Smooth muscle cell (in vitro differentiated cells): ENCODE measurements at regions not wholly inside any gene's neighbourhood (a gene's known extent, or its start where the extent isn't known, plus 50 kb on each side); places are given as distances from the start of the nearest gene placed in this dataset.

Experiments
- DNase-seq: peaks from one replicate; lab custom pipeline; 2025; ENCODE audit not compliant: unreplicated experiment; lab: John Stamatoyannopoulos, UW
- H2AFZ ChIP-seq: fragments of 200-600 bp; sonication (generic); 2 replicates; pipeline ENCODE4 v1.6.0; 2016; ENCODE audit warnings: antibody characterized with exemption, low read depth, mild to moderate bottlenecking
- H3F3A ChIP-seq: fragments of 200-600 bp; sonication (generic); 2 replicates; pipeline ENCODE4 v1.6.0; 2017; ENCODE audit warnings: antibody characterized with exemption, low read depth
- H3K27ac ChIP-seq: fragments of 200-600 bp; sonication (generic); 2 replicates; pipeline ENCODE4 v1.5.1; 2016; ENCODE audit warnings: low read depth, mild to moderate bottlenecking
- H3K27me3 ChIP-seq: fragments of 200-600 bp; sonication (generic); 2 replicates; pipeline ENCODE4 v1.6.1; 2016; ENCODE audit warnings: low read depth, mild to moderate bottlenecking
- H3K36me3 ChIP-seq: fragments of 200-600 bp; sonication (generic); 2 replicates; pipeline ENCODE4 v1.5.1; 2016; ENCODE audit warnings: low read depth
- H3K4me1 ChIP-seq: fragments of 200-600 bp; sonication (generic); 2 replicates; pipeline ENCODE4 v1.5.1; 2016; ENCODE audit warnings: low read depth
- H3K4me2 ChIP-seq: fragments of 200-600 bp; sonication (generic); 2 replicates; pipeline ENCODE4 v1.6.0; 2016; ENCODE audit warnings: mild to moderate bottlenecking
- H3K4me3 ChIP-seq: fragments of 200-600 bp; sonication (generic); 2 replicates; pipeline ENCODE4 v1.5.1; 2016; ENCODE audit warnings: mild to moderate bottlenecking
- H3K79me2 ChIP-seq: fragments of 200-600 bp; sonication (generic); 2 replicates; pipeline ENCODE4 v1.6.0; 2016; ENCODE audit warnings: low read depth, mild to moderate bottlenecking
- H3K9ac ChIP-seq: fragments of 200-600 bp; sonication (generic); 2 replicates; pipeline ENCODE4 v1.6.0; 2016; ENCODE audit warnings: low read depth
- H3K9me3 ChIP-seq: fragments of 200-600 bp; sonication (generic); replicated peaks from 2 replicates; pipeline ENCODE4 v1.5.1; 2016; ENCODE audit warnings: low read depth
- H4K20me1 ChIP-seq: fragments of 200-600 bp; sonication (generic); 2 replicates; pipeline ENCODE4 v1.6.0; 2016; ENCODE audit warnings: low read depth
- WGBS: methylation state at CpG from one replicate; pipeline ENCODE4 v1.1.7; 2016; ENCODE audit warnings: low lambda C conversion rate; 5-methylcytosine and 5-hydroxymethylcytosine counted together
- TF ChIP-seq, protein P1 (sequence below): fragments of 200-600 bp; sonication (generic); IDR thresholded peaks from 2 replicates; pipeline ENCODE4 v1.5.1; 2017; ENCODE audit warnings: borderline replicate concordance, mild to moderate bottlenecking, antibody characterized with exemption; ENCODE audit not compliant: insufficient read depth, poor library complexity, severe bottlenecking

DNA sequence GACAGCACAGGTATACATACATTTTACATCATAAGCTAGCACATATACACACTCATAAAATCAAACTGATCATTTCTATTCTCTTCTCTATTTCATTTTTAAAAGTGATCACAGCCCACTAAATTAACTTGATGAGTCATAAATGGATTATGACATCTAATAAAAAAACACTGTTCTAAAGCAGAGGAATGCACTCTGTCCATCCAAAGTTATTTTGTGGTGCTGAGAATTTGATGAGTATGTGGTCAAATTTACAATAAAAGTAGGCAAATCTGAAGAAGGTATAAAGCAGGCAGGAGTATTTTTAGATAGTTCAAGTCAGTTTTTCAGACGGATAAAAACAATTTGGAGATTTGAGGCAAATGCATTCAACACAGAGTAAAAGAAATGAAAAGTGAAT, 104.4 kb downstream of the NOL4 start:
- Histone ChIP-seq H3K4me3 (no peak overlapping the region), H3K27ac (no peak overlapping the region), H4K20me1 (no peaks in the 10 kb centered on the region), H3K36me3 (no peaks in the 10 kb centered on the region), H3K27me3 (no peaks in the 10 kb centered on the region), H3F3A (no peaks in the 10 kb centered on the region), H2AFZ (no peak overlapping the region), H3K9ac (no peak overlapping the region), H3K4me1 (peaks cover 13% of the 10 kb centered on the region), H3K79me2 (no peaks in the 10 kb centered on the region), H3K4me2 (peak overlapping the region; percentile 3), H3K9me3 (no peaks in the 10 kb centered on the region)
- no peak for DNase-seq
- TF ChIP-seq, protein P1, sequence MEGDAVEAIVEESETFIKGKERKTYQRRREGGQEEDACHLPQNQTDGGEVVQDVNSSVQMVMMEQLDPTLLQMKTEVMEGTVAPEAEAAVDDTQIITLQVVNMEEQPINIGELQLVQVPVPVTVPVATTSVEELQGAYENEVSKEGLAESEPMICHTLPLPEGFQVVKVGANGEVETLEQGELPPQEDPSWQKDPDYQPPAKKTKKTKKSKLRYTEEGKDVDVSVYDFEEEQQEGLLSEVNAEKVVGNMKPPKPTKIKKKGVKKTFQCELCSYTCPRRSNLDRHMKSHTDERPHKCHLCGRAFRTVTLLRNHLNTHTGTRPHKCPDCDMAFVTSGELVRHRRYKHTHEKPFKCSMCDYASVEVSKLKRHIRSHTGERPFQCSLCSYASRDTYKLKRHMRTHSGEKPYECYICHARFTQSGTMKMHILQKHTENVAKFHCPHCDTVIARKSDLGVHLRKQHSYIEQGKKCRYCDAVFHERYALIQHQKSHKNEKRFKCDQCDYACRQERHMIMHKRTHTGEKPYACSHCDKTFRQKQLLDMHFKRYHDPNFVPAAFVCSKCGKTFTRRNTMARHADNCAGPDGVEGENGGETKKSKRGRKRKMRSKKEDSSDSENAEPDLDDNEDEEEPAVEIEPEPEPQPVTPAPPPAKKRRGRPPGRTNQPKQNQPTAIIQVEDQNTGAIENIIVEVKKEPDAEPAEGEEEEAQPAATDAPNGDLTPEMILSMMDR, result no peak
- WGBS, result 69% methylated on average over 1 of the region's 1 CpG

DNA sequence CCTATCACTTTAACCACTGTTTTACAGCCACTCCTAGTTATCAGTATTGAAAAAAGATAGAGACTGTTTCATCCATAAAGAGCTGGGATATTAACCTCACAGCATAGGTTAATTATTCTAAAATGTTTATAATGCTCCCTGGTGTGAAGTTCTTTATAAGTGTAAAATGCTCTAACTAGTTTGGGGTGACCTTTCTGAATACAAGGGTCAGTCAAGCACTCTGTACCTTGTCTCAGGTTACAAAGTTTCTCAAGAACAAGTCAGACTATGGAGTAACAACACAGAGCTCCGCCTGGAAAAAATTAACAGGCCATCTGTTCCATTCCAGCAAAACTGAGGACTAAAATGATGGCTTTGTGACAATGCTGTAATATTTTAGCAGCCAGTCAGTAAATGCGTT, 107.4 kb downstream of the NOL4 start:
- Histone ChIP-seq H3K27ac (no peak overlapping the region), H3K9me3 (no peaks in the 10 kb centered on the region), H3K79me2 (no peaks in the 10 kb centered on the region)

DNA sequence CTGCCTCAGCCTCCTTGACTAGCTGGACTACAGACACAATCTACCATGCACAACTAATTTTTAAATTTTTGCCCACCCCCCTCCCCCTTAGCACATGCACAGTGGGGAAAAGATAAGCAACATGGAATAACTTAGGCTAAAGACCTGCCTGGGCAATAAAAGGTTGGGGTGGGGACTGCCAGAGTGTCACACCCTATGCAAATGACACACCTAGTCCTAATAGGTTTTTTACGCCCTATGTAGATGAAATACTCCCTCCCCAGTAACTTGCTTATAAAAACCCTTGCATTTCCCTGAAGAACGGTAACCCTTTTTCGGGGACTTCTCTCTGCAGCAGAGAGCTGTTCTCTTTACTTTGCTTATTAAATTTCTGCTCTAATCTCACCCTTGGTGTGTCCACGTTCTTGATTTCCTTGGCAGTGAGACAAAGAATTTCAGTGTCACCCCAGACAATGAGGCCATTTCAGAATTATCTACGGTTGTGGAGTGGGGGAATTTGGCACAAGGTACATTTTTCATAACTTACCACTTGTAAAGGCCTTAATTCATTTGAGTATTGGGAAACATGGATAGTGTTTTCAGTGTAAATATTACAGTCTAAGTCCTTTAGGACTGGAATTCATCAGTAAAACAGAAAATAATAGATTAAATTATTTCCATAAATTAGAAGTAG, 109.2 kb downstream of the NOL4 start:
- H3K9me3 ChIP-seq, result no peaks in the 10 kb centered on the region
- no peak overlapping the region for H3K4me3 ChIP-seq
- no peaks in the 10 kb centered on the region for H3K27me3 ChIP-seq
- 95% methylated on average over 5 of the region's 5 CpGs for WGBS
- no peak overlapping the region for H3K4me2 ChIP-seq
- H2AFZ ChIP-seq, result no peak overlapping the region
- H3F3A ChIP-seq, result no peaks in the 10 kb centered on the region
- no peak overlapping the region for H3K9ac ChIP-seq
- DNase-seq, result no peak
- TF ChIP-seq, protein P1, result no peak
- H3K4me1 ChIP-seq, result peaks cover 11% of the 10 kb centered on the region
- no peaks in the 10 kb centered on the region for H3K79me2 ChIP-seq
- H3K27ac ChIP-seq, result no peak overlapping the region
- H4K20me1 ChIP-seq, result no peaks in the 10 kb centered on the region
- no peaks in the 10 kb centered on the region for H3K36me3 ChIP-seq

More for the DNA sequence above, 107.4 kb downstream of the NOL4 start:
- no peak overlapping the region for H3K4me2 ChIP-seq
- peaks cover 13% of the 10 kb centered on the region for H3K4me1 ChIP-seq
- no peak overlapping the region for H3K9ac ChIP-seq
- 57% methylated on average over 2 of the region's 2 CpGs for WGBS
- no peaks in the 10 kb centered on the region for H3K36me3 ChIP-seq
- H2AFZ ChIP-seq, result no peak overlapping the region
- no peak for DNase-seq
- TF ChIP-seq, protein P1, result no peak
- no peak overlapping the region for H3K4me3 ChIP-seq
- no peaks in the 10 kb centered on the region for H3F3A ChIP-seq
- H4K20me1 ChIP-seq, result no peaks in the 10 kb centered on the region
- H3K27me3 ChIP-seq, result no peaks in the 10 kb centered on the region

DNA sequence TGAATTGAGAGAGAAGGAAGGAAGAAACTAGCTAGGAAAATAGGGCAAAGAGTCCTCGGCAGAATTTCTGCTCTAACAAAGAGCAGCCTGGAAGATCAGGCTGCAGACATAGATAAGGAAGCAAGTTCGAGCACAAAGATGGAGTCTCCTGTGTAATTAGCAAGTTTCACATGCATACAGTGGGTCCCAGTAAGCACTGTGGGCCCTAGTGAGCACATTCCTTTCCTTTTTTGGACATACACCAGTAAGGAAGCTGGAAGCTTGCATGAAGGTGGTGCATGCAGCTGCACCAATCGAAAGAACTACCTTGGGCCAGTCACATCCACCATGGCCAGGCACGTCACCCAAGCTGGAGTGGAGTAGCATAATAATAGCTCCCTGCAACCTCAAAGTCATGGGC, 109.7 kb downstream of the NOL4 start:
- no peak overlapping the region for H3K4me2 ChIP-seq
- 76% methylated on average over 4 of the region's 4 CpGs for WGBS
- H2AFZ ChIP-seq, result peak overlapping the region; percentile 19

More for the DNA sequence above, 109.7 kb downstream of the NOL4 start:
- Histone ChIP-seq H3K4me1 (peaks cover 9% of the 10 kb centered on the region), H3K4me3 (no peak overlapping the region), H3K9me3 (no peaks in the 10 kb centered on the region), H3K36me3 (no peaks in the 10 kb centered on the region), H3K79me2 (no peaks in the 10 kb centered on the region), H4K20me1 (no peaks in the 10 kb centered on the region), H3F3A (no peaks in the 10 kb centered on the region), H3K27me3 (no peaks in the 10 kb centered on the region), H3K27ac (no peak overlapping the region), H3K9ac (no peak overlapping the region)
- DNase-seq, result no peak
- TF ChIP-seq, protein P1, result no peak
